ENCODE measurements at regions not wholly inside any gene's neighbourhood (a gene's known extent, or its start where the extent isn't known, plus 50 kb on each side); places are given as distances from the start of the nearest gene placed in this dataset.
"Not testable (repeated sequence)": the region's sequence is repeated elsewhere in the genome, so short reads cannot be mapped to it uniquely, and the experiment has no call there.

DNA sequence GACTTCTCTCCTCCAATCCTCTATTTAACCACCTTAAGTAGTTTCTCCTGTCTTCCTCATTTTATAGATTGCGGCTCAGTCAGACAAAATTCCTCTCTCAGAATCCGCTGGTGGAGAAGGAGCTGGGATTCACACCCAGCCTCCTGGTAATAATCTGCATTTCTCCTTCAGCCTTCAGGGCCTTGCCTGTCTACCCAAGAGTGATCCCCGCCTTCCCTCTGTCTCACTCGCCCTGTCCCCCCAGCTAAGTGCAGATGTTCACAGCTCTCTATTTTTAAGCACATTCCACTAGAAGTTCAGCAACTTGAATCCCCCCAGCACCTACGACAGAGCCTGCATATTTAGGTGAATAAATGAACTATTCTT, 212.5 kb upstream of the HAAO start:
- H4K20me1 ChIP-seq (ENCODE audit: insufficient read depth, low read length, poor library complexity, severe bottlenecking), result no peaks in the 10 kb centered on the region
- H3K27me3 ChIP-seq (ENCODE audit: insufficient read depth, low read length, poor library complexity, severe bottlenecking), result no peaks in the 10 kb centered on the region
- no peaks in the 10 kb centered on the region for H3F3A ChIP-seq (ENCODE audit: low read depth)
- no peak overlapping the region for H3K9ac ChIP-seq (ENCODE audit: low read depth, low read length, poor library complexity, severe bottlenecking)
- H2AFZ ChIP-seq (ENCODE audit: low read length), result no peak overlapping the region
- no peaks in the 10 kb centered on the region for H3K36me3 ChIP-seq (ENCODE audit: insufficient read depth, low read length)
- peaks cover 5% of the 10 kb centered on the region; the same call in 1 of the 2 replicates for H3K9me3 ChIP-seq (ENCODE audit: insufficient read depth, low read depth, low read length)
- H3K9me2 ChIP-seq (replicated peaks; ENCODE audit: low read depth, low read length), result no peaks in the 10 kb centered on the region
- TF ChIP-seq EZH2phosphoT487 (IDR thresholded peaks at IDR 0.05; ENCODE audit: borderline replicate concordance) (no peak), CTCF (conservative IDR thresholded peaks at IDR 0.05; ENCODE audit: low read length) (no peak)
- H3K79me2 ChIP-seq (ENCODE audit: insufficient read depth, low read length), result no peaks in the 10 kb centered on the region
- H3K4me1 ChIP-seq (ENCODE audit: insufficient read depth, low read length, poor library complexity, severe bottlenecking), result peaks cover 21% of the 10 kb centered on the region
- H3K4me2 ChIP-seq (ENCODE audit: low read depth, low read length, poor library complexity, severe bottlenecking), result no peak overlapping the region
- no peak overlapping the region for H3K4me3 ChIP-seq (ENCODE audit: low read length, poor library complexity, severe bottlenecking)

DNA sequence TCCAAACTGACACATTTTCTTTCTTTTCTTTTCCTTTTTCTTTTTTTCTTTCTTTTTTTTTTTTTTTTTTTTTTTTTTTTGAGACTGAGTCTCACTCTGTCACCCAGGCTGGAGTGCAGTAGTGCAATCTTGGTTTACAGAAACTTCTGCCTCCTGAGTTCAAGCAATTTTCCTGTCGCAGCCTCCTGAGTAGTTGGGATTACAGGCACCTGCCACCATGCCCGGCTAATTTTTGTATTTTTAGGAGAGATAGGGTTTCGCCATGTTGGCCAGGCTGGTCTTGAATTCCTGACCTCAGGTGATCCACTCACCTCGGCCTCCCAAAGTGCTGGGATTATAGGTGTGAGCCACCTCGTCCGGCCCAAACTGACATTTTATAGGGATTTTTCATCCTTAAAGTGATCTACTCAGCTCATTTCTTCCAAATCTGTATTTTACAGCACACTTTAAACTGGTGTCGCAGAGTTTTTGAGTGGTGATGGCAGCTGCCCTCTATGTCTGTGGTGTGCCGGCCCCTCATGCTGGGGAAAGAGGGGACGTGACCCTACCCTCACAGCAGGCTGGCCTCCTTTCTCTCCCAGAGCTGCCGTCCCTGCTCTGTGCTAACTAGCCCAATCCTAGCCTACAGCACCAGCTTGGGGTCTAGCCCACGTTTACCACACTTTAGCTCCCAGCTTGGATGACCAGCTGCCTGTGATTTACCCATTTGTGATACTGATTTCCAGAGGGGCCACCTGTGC, 211.9 kb upstream of the HAAO start:
- not testable (repeated sequence) for H2AFZ ChIP-seq (ENCODE audit: low read length); H3K27me3 ChIP-seq (ENCODE audit: insufficient read depth, low read length, poor library complexity, severe bottlenecking); H3K4me2 ChIP-seq (ENCODE audit: low read depth, low read length, poor library complexity, severe bottlenecking); H3F3A ChIP-seq (ENCODE audit: low read depth); H3K9ac ChIP-seq (ENCODE audit: low read depth, low read length, poor library complexity, severe bottlenecking); H4K20me1 ChIP-seq (ENCODE audit: insufficient read depth, low read length, poor library complexity, severe bottlenecking); H3K9me2 ChIP-seq (replicated peaks; ENCODE audit: low read depth, low read length); H3K4me3 ChIP-seq (ENCODE audit: low read length, poor library complexity, severe bottlenecking); H3K79me2 ChIP-seq (ENCODE audit: insufficient read depth, low read length); H3K9me3 ChIP-seq (ENCODE audit: insufficient read depth, low read depth, low read length); H3K36me3 ChIP-seq (ENCODE audit: insufficient read depth, low read length)
- peaks cover 17% of the 10 kb centered on the region for H3K4me1 ChIP-seq (ENCODE audit: insufficient read depth, low read length, poor library complexity, severe bottlenecking)

DNA sequence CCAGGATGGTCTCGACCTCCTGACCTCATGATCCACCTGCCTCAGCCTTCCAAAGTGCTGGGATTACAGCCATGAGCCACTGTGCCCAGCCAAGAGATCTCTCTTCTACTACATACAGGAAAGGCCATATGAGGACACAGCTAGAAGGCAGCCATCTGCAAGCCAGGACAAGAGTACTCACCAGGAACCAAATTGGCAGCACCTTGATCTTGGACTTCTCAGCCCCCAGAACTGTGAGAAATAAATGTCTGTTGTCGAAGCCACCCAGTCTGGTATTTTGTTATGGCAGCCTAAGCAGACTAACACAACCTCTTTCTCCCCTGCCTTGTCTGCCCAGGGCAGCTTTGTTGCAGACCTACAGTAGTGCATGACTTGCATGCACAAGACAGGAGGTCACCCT, 211.3 kb upstream of the HAAO start:
- Histone ChIP-seq H3K36me3 (ENCODE audit: insufficient read depth, low read length) (no peaks in the 10 kb centered on the region), H2AFZ (ENCODE audit: low read length) (no peak overlapping the region), H3K4me2 (ENCODE audit: low read depth, low read length, poor library complexity, severe bottlenecking) (no peak overlapping the region), H3K9me2 (replicated peaks; ENCODE audit: low read depth, low read length) (no peaks in the 10 kb centered on the region), H3K9ac (ENCODE audit: low read depth, low read length, poor library complexity, severe bottlenecking) (no peak overlapping the region), H4K20me1 (ENCODE audit: insufficient read depth, low read length, poor library complexity, severe bottlenecking) (no peaks in the 10 kb centered on the region), H3K27me3 (ENCODE audit: insufficient read depth, low read length, poor library complexity, severe bottlenecking) (no peaks in the 10 kb centered on the region), H3K4me3 (ENCODE audit: low read length, poor library complexity, severe bottlenecking) (no peak overlapping the region), H3K79me2 (ENCODE audit: insufficient read depth, low read length) (no peaks in the 10 kb centered on the region), H3K9me3 (ENCODE audit: insufficient read depth, low read depth, low read length) (peaks cover 5% of the 10 kb centered on the region; the same call in 1 of the 2 replicates), H3F3A (ENCODE audit: low read depth) (no peaks in the 10 kb centered on the region), H3K4me1 (ENCODE audit: insufficient read depth, low read length, poor library complexity, severe bottlenecking) (peaks cover 17% of the 10 kb centered on the region)
- TF ChIP-seq CTCF (conservative IDR thresholded peaks at IDR 0.05; ENCODE audit: low read length), result no peak
- no peak for TF ChIP-seq EZH2phosphoT487 (IDR thresholded peaks at IDR 0.05; ENCODE audit: borderline replicate concordance)

Data from Loucy (cell line).